D721Med (cell line): ENCODE measurements at regions not wholly inside any gene's neighbourhood (a gene's known extent, or its start where the extent isn't known, plus 50 kb on each side); places are given as distances from the start of the nearest gene placed in this dataset.
"Not testable (repeated sequence)": the region's sequence is repeated elsewhere in the genome, so short reads cannot be mapped to it uniquely, and the experiment has no call there.

Source experiments
- DNase-seq: peaks from one replicate; pipeline ENCODE4 v3.0.0; 2011; ENCODE audit warnings: low spot score; ENCODE audit not compliant: insufficient read length
- FAIRE-seq: peaks from 2 replicates; lab custom pipeline; 2011; peaks lifted over from hg19 to GRCh38; lab: Jason Lieb, UNC
- CTCF ChIP-seq: IDR thresholded peaks from 2 replicates; pipeline ENCODE4 v1.5.1; 2012; ENCODE audit warnings: mild to moderate bottlenecking, control low read depth; ENCODE audit not compliant: insufficient read depth; ENCODE audit errors: missing control alignments

- DNase-seq = no peak
- no peak for TF ChIP-seq CTCF
- FAIRE-seq = no peak
Measured at GRCh38 chr5:167296661-167297060, 994.8 kb upstream of the WWC1 start.

GRCh38 chr5:167299861-167300260, 991.6 kb upstream of the WWC1 start:
- not testable (repeated sequence) for DNase-seq, FAIRE-seq

DNA sequence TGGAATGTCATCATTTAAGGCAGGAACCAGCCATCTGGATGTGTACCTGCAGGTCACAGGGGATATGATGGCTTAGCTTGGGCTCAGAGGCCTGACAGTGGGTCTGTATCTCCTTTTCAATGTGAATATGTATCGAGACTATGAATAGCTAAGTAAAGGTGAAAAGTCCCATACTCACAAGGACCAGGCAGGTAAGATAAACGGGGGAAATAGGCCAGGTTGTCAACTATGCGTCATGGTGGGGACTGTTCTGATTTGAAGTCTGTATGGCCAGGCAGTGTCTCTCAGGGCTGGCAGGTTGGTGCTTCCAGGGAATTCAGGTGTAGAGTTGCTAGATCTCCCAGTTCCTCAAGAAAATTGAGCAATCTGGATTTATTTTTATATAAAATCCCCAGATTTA, 987.9 kb upstream of the WWC1 start:
- FAIRE-seq (no peak), DNase-seq (no peak)
- no peak for TF ChIP-seq CTCF

DNA sequence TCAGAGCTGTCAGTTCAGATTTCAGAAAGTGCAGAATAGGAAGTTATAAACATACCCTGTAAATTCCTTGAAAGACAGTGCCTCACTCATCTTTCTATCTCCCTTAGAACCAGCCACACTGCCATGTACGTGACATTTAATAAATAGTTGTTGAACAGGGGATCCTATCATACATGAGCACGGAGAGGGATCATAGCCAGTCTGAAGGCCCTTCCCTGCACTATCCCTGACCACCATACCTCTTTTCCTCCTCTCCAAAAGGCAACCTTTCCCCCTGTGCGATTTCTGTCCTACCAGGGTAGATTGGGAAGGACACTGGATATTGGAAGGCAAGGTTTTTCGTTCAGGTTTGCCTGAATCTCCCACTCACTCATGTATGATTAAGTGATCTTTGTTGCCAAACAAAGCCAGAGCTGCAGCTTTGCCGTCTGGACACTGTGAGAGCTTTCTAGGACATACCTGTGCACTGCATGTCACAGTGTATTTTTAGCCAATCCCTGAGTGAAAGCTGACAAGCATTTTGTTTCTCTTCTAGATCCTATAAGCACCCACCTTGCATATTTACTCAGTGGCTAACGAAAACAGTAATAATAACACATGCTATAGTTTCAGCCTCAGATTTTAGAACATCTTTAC, 986.5 kb upstream of the WWC1 start:
- no peak for FAIRE-seq

DNA sequence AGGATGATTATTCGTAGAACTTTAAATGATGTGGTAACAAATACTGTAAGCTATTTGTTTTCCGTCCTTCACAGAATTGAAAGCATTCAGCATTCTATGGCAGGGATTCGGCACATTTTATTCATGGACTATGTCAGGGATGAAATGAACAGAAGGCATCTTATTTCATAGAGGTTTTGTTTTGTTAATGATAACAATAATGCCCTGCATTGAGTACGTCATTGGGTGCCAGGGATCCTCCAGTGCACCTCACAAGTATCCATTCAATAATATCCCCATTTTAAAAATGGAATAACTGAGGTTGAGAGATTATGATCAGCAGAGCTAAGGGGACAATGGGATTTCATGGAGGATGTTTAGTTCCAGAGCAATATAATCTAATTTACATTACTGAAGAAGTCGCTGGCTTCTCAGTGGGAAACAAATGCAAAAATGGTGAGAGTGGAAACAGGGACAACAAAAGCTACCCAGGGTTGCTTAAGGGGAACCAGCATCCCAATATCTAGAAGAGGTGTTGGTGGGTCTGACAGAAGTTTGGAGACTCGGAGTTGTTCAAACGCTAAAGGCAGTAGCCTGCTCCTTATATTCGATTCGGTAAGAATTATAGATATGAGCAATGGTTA, 985.7 kb upstream of the WWC1 start:
- DNase-seq (no peak), FAIRE-seq (no peak)
- no peak for TF ChIP-seq CTCF

More for the DNA sequence above, 986.5 kb upstream of the WWC1 start:
- DNase-seq = no peak
- TF ChIP-seq CTCF = no peak

DNA sequence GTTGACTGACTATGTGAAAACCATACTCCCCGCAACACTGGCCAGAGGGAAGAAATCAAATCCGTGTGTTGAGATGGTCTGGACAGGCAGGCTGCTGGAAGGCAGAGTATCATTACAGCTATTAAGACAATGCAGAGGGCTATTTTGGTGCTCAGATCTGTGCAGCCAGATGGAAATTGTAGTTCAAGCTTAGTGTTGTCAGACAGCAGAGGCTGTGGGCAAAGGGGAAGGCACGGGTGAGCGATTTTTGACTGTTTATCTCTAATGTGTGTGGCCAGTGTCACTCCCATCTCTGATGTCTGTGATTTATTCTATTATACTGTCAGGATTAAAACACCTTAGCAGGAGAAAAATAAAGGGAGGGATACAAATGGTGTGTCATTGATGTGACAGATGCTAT, 984.4 kb upstream of the WWC1 start:
- FAIRE-seq (no peak), DNase-seq (no peak)
- TF ChIP-seq CTCF = no peak

- TF ChIP-seq CTCF = no peak
- DNase-seq (no peak), FAIRE-seq (no peak)
Measured at GRCh38 chr5:167308466-167308865, 983.0 kb upstream of the WWC1 start.
